ENCODE measurements at regions not wholly inside any gene's neighbourhood (a gene's known extent, or its start where the extent isn't known, plus 50 kb on each side); places are given as distances from the start of the nearest gene placed in this dataset.

DNA sequence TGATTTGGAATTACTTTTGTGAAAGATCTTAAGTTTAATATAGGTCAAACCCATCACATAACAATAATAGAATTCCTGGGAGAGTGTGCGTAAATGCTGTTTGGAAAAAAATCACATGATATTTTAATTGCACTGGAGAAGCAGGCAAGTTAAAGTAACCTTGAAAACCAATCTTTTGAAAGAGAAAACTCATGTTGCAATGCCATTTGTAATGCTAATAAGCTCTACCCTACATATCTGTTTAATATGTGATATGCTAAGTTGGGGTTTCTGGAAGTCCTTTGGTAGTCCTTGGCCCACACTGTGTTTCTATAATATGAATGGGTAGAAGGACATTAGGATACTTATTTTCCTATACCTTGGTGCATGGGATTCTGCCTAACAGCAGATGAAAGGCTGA lies 370.4 kb downstream of the DDX10 start:
- Histone ChIP-seq H3K4me2 (ENCODE audit: insufficient read depth in 1 of 2, low read depth in 2 of 2, low read length in 2 of 2) (no peak overlapping the region), H3K79me2 (ENCODE audit: control insufficient read depth in 1 of 2, insufficient read depth in 2 of 2, low read length in 2 of 2) (no peaks in the 10 kb centered on the region)
- CTCF ChIA-PET (ENCODE audit: partially characterized antibody): no interaction called here

More for the DNA sequence above, 370.4 kb downstream of the DDX10 start:
- Histone ChIP-seq H3K56ac (replicated peaks; ENCODE audit: insufficient read length, low read depth, low read length) (no peak overlapping the region), H3K4me3 (ENCODE audit: extremely low read depth in 1 of 4, insufficient read depth in 2 of 4, low read depth in 3 of 4, low read length in 4 of 4) (no peak overlapping the region), H3K4ac (replicated peaks; ENCODE audit: insufficient read length, low read depth, low read length) (no peak overlapping the region), H2AK5ac (ENCODE audit: low read depth, low read length) (no peak overlapping the region), H2BK20ac (ENCODE audit: low read length) (no peak overlapping the region), H3K23me2 (ENCODE audit: low read depth, low read length) (no peaks in the 10 kb centered on the region), H2BK5ac (ENCODE audit: low read depth, low read length) (no peak overlapping the region), H3K4me1 (replicated peaks in 1 of 4; ENCODE audit: control insufficient read depth in 3 of 4, insufficient read depth in 4 of 4, low read length in 3 of 4) (no peaks in the 10 kb centered on the region; a peak in 1 of 7 replicates), H3K79me1 (ENCODE audit: low read depth, low read length) (no peaks in the 10 kb centered on the region), H3K14ac (ENCODE audit: insufficient read length) (no peak overlapping the region), H3K27me3 (replicated peaks in 1 of 4; ENCODE audit: control insufficient read depth in 3 of 4, extremely low read depth in 1 of 4, insufficient read depth in 3 of 4, low read length in 3 of 4) (no peaks in the 10 kb centered on the region), H3K27ac (ENCODE audit: low read depth, low read length) (no peak overlapping the region), H2BK120ac (replicated peaks; ENCODE audit: low read depth, low read length) (no peak overlapping the region), H3K23ac (ENCODE audit: insufficient read length) (no peak overlapping the region), H3K36me3 (ENCODE audit: control insufficient read depth in 2 of 4, insufficient read depth in 4 of 4, low read length in 3 of 4) (no peaks in the 10 kb centered on the region), H4K5ac (ENCODE audit: insufficient read length, low read depth, low read length) (no peak overlapping the region), H4K8ac (ENCODE audit: extremely low read depth, insufficient read depth, low read length) (no peak overlapping the region), H3K18ac (ENCODE audit: extremely low read depth, low read length) (no peak overlapping the region), H4K91ac (replicated peaks; ENCODE audit: insufficient read length, low read length) (no peak overlapping the region), H3K9ac (replicated peaks in 1 of 4; ENCODE audit: extremely low read depth in 1 of 4, low read depth in 3 of 4, low read length in 3 of 4) (no peak overlapping the region), H3K9me3 (ENCODE audit: insufficient read depth in 2 of 2, low read depth in 1 of 2, low read length in 1 of 2) (no peaks in the 10 kb centered on the region; a peak in 1 of 4 replicates), H2BK15ac (ENCODE audit: low read length) (no peak overlapping the region), H2AFZ (ENCODE audit: low read length) (no peak overlapping the region), H2BK12ac (ENCODE audit: low read depth, low read length) (no peak overlapping the region), H4K20me1 (replicated peaks in 1 of 2; ENCODE audit: control insufficient read depth in 1 of 2, insufficient read depth in 2 of 2, low read length in 2 of 2) (no peaks in the 10 kb centered on the region)
- TF ChIP-seq CEBPB (IDR thresholded peaks at IDR 0.05; ENCODE audit: low read depth, low read length): 0 out of 2 replicates have a peak, but pooled peaks have one; percentile 30
- no peak for TF ChIP-seq TEAD4 (IDR thresholded peaks at IDR 0.05; ENCODE audit: low read depth, low read length)
- FAIRE-seq (no peak), DNase-seq (ENCODE audit: low read depth in 1 of 2, low spot score in 2 of 2) (no peak)
- WGBS, 2 experiments (ENCODE audit: extremely low coverage in 1 of 2, insufficient coverage in 1 of 2, insufficient read length in 1 of 2, insufficient replicate concordance in 2 of 2, low coverage in 1 of 2, low lambda C conversion rate in 2 of 2, missing lambda C conversion rate in 1 of 2): 89% methylated on average over 1 of the region's 1 CpG; no CpG with 5 or more reads in 1 of the 2 experiments
- POLR2A ChIA-PET (ENCODE audit: partially characterized antibody): no interaction called here
